HG02885 (cell line): ENCODE measurements at regions not wholly inside any gene's neighbourhood (a gene's known extent, or its start where the extent isn't known, plus 50 kb on each side); places are given as distances from the start of the nearest gene placed in this dataset.

ENCODE experiments used
- ATAC-seq: cut with Tn5 transposase; IDR thresholded peaks from one replicate; pipeline ENCODE4 v1.9.1; 2021; ENCODE audit warnings: mild to moderate bottlenecking; ENCODE audit not compliant: unreplicated experiment, poor library complexity

- ATAC-seq = no peak
Measured at GRCh38 chr16:59432896-59433295, 698.8 kb upstream of the GOT2 start.

- ATAC-seq = no peak
Measured at GRCh38 chr16:59432276-59432675, 698.2 kb upstream of the GOT2 start.

GRCh38 chr16:59424714-59425273 is 690.7 kb upstream of the GOT2 start:
- no peak for ATAC-seq

GRCh38 chr16:59411961-59412841 is 678.1 kb upstream of the GOT2 start:
- no peak for ATAC-seq

- no peak for ATAC-seq
Measured at GRCh38 chr16:59410451-59410850, 676.3 kb upstream of the GOT2 start.

- ATAC-seq = no peak
Measured at GRCh38 chr16:59405802-59406201, 671.7 kb upstream of the GOT2 start.

- ATAC-seq = no peak
Measured at GRCh38 chr16:59404509-59404908, 670.4 kb upstream of the GOT2 start.

GRCh38 chr16:59400830-59401229 is 666.7 kb upstream of the GOT2 start:
- ATAC-seq = no peak

GRCh38 chr16:59397638-59398037 is 663.5 kb upstream of the GOT2 start:
- ATAC-seq = no peak

- no peak for ATAC-seq
Measured at GRCh38 chr16:59394526-59394925, 660.4 kb upstream of the GOT2 start.

GRCh38 chr16:59392911-59393310 is 658.8 kb upstream of the GOT2 start:
- ATAC-seq = no peak

GRCh38 chr16:59391617-59392364 is 657.7 kb upstream of the GOT2 start:
- no peak for ATAC-seq

- no peak for ATAC-seq
Measured at GRCh38 chr16:59385959-59386358, 651.8 kb upstream of the GOT2 start.

GRCh38 chr16:59385491-59385890 is 651.4 kb upstream of the GOT2 start:
- no peak for ATAC-seq

GRCh38 chr16:59373632-59374031 is 639.5 kb upstream of the GOT2 start:
- no peak for ATAC-seq

GRCh38 chr16:59370717-59371116 is 636.6 kb upstream of the GOT2 start:
- no peak for ATAC-seq

- ATAC-seq = no peak
Measured at GRCh38 chr16:59369523-59369922, 635.4 kb upstream of the GOT2 start.

- no peak for ATAC-seq
Measured at GRCh38 chr16:59368586-59368985, 634.5 kb upstream of the GOT2 start.

GRCh38 chr16:59356709-59357108 is 622.6 kb upstream of the GOT2 start:
- no peak for ATAC-seq

GRCh38 chr16:59356144-59356543 is 622.0 kb upstream of the GOT2 start:
- ATAC-seq = no peak

- ATAC-seq = no peak
Measured at GRCh38 chr16:59355704-59356103, 621.6 kb upstream of the GOT2 start.
